GM19043 (cell line): ENCODE measurements at regions not wholly inside any gene's neighbourhood (a gene's known extent, or its start where the extent isn't known, plus 50 kb on each side); places are given as distances from the start of the nearest gene placed in this dataset.
"Not testable (repeated sequence)": the region's sequence is repeated elsewhere in the genome, so short reads cannot be mapped to it uniquely, and the experiment has no call there.

Source experiments
- ATAC-seq: cut with Tn5 transposase; IDR thresholded peaks from one replicate; pipeline ENCODE4 v1.9.1; 2021; ENCODE audit warnings: low read depth; ENCODE audit not compliant: unreplicated experiment

DNA sequence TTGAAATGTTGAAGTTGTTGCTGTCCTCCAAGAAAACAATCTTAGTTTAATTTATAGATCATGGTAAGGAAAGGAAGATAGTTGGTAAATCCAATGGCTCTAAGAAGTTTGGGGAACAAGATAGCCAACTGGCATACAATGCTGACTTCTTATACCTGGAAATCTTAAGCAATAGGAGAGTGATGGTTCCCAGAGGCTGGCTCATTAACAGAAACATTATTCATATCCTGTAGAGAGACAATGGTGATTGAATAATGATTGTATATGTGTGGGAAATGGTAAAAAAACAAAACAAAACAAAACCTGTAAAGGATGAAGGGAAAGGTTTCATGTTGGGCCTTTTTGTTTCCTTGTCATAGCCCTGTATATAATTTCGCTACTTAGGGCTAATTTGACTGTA, 174.9 kb upstream of the CTSO start:
- no peak for ATAC-seq

DNA sequence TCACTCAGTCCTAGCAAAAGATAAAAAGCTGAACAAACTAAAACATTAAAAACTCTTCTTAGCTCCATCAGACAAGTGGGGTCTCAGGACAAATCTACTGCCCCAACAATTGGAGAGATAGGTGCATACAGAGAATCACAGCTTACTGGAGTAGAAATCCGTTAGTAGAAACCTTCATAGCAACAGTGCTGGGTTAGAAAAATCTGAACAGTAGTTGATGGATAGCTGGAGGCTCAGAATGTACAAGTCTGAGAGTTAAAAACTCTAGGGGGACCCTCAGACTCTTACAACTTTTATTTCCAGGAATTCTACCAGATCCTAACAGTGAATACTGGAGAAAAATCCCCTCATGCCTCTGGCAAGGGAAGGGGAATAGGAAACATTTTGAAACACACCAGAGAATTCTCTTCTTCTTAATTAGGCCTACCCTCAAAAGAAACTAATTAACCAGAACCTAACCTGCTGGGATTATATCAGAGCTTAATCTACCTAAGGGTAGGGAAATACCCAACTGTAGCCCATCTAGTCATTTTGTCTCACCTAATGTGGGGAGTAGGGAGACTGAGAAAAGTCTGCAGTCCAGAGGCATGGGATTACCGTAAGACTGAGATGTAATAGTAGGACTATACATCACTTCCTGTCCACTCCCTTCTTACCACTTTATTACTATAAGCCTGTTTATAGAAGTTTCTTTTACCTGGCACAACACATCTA, 165.0 kb upstream of the CTSO start:
- ATAC-seq: no peak

- no peak for ATAC-seq
Observed at GRCh38 chr4:156117743-156118142, 164.1 kb upstream of the CTSO start.

DNA sequence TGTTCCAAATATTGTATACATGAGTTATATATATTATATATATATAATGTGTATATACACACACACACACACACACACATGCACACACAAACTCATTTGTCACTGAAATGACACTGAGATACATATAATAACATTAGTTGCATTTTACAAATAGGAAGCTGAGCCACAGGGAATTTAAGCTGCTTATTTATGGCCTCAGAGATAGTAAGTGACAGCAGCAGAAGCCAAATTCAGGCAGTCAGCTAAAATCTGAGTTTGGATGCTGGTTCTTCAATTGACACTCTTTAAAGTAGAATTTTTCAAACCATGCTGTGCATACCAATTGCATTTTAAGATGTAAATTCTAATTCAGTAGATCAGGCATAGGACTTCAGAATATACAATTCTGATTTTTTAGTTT, 163.3 kb upstream of the CTSO start:
- ATAC-seq: no peak

DNA sequence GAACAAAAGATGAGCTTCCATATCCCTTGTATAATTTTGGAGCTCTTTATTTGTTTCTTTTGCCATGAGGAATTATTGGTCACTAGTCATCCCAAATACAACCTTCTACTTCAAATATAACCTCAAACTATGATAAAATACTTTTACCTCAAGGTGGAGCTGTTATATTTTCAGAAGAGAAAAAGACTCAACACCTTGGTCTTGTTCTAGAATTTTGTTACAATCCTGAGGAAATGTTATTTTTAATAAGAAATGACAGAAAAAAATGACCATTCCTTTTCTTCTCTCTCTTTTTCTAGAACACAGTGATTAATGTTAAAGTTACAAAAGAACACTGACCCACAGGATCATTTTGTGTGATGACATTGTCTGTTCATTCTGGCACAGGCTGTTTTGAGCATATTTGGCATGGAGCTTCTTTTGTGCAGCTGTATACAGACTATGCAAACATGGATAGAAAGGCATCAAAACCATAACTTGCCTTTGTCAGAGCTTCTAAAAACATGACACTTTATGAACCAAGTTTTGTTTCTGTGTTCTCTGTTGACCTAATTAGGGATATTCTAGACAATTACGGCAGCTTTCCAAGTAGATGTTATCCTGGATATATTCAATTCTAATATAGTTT, 159.6 kb upstream of the CTSO start:
- no peak for ATAC-seq

GRCh38 chr4:156111686-156112085, 158.0 kb upstream of the CTSO start:
- ATAC-seq: no peak

DNA sequence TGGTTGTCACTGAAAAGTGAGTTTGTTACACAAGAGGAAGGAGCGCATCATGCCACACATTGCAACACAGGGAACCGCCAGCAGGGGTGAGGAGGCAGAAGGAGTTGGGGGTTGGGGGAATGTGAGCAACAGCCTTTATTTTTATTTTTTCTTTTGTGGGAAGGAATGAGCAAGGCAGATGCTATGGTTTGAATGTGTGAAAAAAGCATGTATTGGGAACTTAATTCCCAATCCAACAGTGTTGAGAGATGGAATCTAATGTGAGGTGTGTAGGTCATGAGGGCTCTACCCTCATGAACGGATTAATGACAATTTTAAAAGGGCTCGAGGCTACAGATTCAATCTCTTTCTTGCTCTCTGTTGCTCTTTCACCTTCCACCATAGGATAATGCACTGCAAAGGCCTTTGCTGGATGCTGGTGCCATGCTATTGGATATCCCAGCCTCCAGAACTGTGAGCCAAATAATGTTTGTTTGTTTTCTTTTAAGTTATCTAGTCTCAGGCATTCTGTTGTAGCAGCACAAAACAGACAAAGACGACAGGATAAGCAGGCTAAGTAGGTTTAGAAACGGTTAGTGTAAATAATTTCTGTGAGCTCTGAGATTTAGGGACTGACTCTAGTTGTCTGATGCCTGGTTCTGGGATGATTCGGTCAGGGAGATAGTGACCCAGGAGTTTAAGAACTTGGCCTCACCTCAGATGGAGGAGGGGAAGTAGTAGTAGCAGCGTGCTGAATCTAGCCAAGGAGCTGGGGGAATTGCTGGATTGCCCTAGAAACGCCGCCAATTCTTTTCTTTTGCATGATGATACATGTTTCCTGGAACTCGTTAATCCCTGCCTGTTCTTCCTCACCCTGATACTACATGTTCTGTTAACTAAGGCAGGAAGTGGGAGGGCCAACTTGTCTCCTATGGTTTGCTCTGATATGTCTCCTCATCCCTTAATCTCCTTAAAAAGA, 156.6 kb upstream of the CTSO start:
- no peak for ATAC-seq

DNA sequence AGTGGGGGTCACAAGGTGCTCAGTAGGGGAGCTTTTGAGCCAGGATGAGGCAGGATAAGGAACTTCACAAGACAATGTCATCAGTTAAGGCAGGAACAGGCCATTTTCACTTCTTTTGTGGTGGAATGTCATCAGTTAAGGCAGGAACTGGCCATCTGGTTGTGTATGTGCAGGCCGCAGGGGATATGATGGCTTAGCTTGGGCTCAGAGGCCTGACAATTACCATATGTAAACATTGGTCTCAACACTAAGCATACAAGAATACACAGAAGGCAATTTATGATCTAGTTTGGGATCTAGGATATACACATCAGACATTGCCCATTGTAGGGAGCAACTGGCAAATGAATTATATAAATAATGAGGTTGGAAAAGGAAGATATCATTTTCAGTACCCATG, 155.4 kb upstream of the CTSO start:
- not testable (repeated sequence) for ATAC-seq

DNA sequence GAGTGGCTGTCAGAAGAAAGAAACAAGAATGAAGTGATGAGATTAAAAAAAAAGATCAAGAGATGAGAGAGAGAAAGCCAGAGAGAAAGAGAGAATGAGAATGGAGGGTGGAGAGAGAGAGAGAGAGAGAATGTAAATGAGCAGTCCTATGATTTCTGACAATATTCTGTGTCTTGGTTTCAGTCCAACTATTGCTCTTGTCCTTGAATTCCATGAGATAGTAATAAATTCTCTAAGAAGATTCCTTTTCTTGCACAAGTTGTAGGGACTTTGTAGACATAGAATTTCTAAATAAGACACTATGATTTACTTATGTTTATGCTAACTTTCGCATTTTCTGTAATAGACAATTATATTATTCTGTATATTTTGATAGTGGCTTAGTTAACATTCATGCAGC, 149.6 kb upstream of the CTSO start:
- no peak for ATAC-seq

DNA sequence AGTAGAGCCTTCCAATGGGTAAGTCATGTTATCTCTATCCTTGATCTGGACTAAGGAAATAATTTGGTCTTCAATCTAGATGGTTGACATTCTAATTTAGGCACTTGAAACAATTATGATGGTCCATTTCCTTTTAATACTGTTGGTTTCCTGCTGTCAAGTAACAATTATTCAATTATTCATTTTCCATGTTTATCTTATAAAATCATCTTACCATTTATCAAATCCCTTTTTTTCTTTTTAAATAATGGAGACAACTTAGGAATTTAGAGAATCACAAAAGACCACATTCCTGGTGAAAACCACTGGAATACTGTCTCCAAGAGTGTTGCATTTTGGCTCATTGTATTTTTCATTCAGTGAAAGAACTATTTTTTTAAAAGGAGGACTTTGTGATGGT, 148.7 kb upstream of the CTSO start:
- no peak for ATAC-seq

DNA sequence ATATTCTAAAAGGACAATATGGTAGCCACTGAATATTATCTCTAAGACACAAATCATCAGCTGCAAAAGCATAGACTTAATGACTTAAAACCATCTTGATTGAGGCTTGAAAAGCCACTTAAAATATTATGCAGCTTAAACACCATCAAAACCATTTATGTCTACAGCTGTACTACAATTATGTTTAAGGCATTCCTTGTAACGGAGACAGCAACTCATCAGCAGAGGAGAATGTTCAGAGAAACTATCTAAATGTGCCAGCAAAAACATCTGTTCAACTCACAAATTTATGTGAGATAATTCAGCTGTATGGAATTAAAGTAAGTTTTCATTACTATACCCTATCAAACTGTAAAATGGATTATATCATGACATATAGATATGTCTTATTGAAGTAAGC, 147.9 kb upstream of the CTSO start:
- ATAC-seq: no peak

- ATAC-seq: no peak
Observed at GRCh38 chr4:156100651-156101050, 147.0 kb upstream of the CTSO start.

- ATAC-seq: no peak
Observed at GRCh38 chr4:156098805-156099204, 145.1 kb upstream of the CTSO start.

- ATAC-seq: no peak
Observed at GRCh38 chr4:156085100-156085499, 131.4 kb upstream of the CTSO start.

- ATAC-seq: no peak
Observed at GRCh38 chr4:156084373-156084772, 130.7 kb upstream of the CTSO start.

- no peak for ATAC-seq
Observed at GRCh38 chr4:156073976-156074375, 120.3 kb upstream of the CTSO start.

DNA sequence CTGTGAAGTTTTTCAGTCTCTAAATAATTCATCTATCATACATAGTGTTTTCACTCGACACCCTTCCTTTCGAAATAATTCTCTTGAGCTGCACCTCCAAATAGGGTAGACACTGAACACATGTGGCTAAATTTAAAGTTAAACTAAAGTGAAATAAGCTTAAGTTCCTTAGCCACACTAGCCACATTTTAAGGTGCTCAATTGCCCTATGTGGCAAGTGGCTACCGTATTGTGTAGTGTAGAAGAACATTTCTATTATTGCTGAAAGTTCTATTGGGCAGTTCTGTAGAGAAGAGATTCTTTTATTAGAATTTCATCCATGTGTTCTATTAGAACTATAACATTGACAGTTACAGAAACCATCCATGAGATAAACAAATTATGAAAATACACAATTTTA, 107.0 kb upstream of the CTSO start:
- no peak for ATAC-seq

GRCh38 chr4:156053174-156053573, 99.5 kb upstream of the CTSO start:
- no peak for ATAC-seq

GRCh38 chr4:156052116-156052515, 98.5 kb upstream of the CTSO start:
- no peak for ATAC-seq

DNA sequence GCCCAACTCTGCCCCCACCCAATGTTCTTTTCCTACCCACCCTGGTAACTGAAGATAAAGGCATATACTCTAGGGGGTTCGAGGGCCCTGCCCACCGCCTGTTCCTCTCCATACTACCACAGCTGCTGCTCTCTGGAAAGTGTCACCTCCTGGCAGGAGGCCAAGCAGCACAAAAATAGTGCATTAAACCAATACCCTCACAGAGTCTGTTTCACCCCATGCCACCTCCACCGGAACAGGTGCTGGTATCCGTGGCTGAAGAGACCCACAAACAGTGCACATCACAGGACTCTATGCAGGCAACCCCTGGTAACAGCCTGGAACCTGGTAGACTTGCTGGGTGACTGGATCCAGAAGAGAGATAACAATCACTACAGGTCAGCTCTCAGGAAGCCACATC, 85.1 kb upstream of the CTSO start:
- ATAC-seq: no peak

GRCh38 chr4:156036496-156036895, 82.8 kb upstream of the CTSO start:
- ATAC-seq: no peak
